Fibroblast of skin of abdomen (primary cell): ENCODE measurements at regions not wholly inside any gene's neighbourhood (a gene's known extent, or its start where the extent isn't known, plus 50 kb on each side); places are given as distances from the start of the nearest gene placed in this dataset.
A peak's percentile ranks its signal among the peaks of the same experiment; 100 is the strongest.
"Not testable (repeated sequence)": the region's sequence is repeated elsewhere in the genome, so short reads cannot be mapped to it uniquely, and the experiment has no call there.

Source experiments
- DNase-seq: peaks from one replicate; pipeline ENCODE4 v3.0.0-alpha.2; 2013

GRCh38 chr12:92987362-92987761 is 58.3 kb upstream of the EEA1 start:
- peak; percentile 70 for DNase-seq

- no peak for DNase-seq
Measured at GRCh38 chr12:92987846-92988621, 58.9 kb upstream of the EEA1 start.

GRCh38 chr12:92988622-92989130 is 59.6 kb upstream of the EEA1 start:
- no peak for DNase-seq

GRCh38 chr12:92989715-92990484 is 60.8 kb upstream of the EEA1 start:
- no peak for DNase-seq

GRCh38 chr12:92991134-92991533 is 62.0 kb upstream of the EEA1 start:
- no peak for DNase-seq

GRCh38 chr12:92992041-92992440 is 62.9 kb upstream of the EEA1 start:
- DNase-seq: peak; percentile 59

GRCh38 chr12:92993259-92993658 is 64.2 kb upstream of the EEA1 start:
- no peak for DNase-seq

- no peak for DNase-seq
Measured at GRCh38 chr12:92995258-92995903, 66.3 kb upstream of the EEA1 start.

- DNase-seq: no peak
Measured at GRCh38 chr12:93000026-93000425, 70.9 kb upstream of the EEA1 start.

GRCh38 chr12:93001407-93001806 is 72.3 kb upstream of the EEA1 start:
- DNase-seq: no peak

- peak; percentile 86 for DNase-seq
Measured at GRCh38 chr12:93002293-93003054, 73.4 kb upstream of the EEA1 start.

GRCh38 chr12:93003531-93004239 is 74.6 kb upstream of the EEA1 start:
- no peak for DNase-seq

GRCh38 chr12:93005928-93006392 is 76.9 kb upstream of the EEA1 start:
- DNase-seq: no peak

GRCh38 chr12:93006471-93007208 is 77.5 kb upstream of the EEA1 start:
- DNase-seq: no peak

- DNase-seq: no peak
Measured at GRCh38 chr12:93007544-93007943, 78.4 kb upstream of the EEA1 start.

- DNase-seq: no peak
Measured at GRCh38 chr12:93008044-93008778, 79.1 kb upstream of the EEA1 start.

- DNase-seq: not testable (repeated sequence)
Measured at GRCh38 chr12:93008880-93009279, 79.8 kb upstream of the EEA1 start.

GRCh38 chr12:93009533-93009932 is 80.4 kb upstream of the EEA1 start:
- DNase-seq: no peak

- DNase-seq: no peak
Measured at GRCh38 chr12:93010461-93010860, 81.4 kb upstream of the EEA1 start.

GRCh38 chr12:93011100-93011499 is 82.0 kb upstream of the EEA1 start:
- no peak for DNase-seq
